Fibroblast of peridontal ligament (primary cell): ENCODE measurements at regions not wholly inside any gene's neighbourhood (a gene's known extent, or its start where the extent isn't known, plus 50 kb on each side); places are given as distances from the start of the nearest gene placed in this dataset.
"Not testable (repeated sequence)": the region's sequence is repeated elsewhere in the genome, so short reads cannot be mapped to it uniquely, and the experiment has no call there.

Experiments used
- DNase-seq: peaks from one replicate; pipeline ENCODE4 v3.0.0-alpha.2; 2010; ENCODE audit errors: extremely low read depth

DNA sequence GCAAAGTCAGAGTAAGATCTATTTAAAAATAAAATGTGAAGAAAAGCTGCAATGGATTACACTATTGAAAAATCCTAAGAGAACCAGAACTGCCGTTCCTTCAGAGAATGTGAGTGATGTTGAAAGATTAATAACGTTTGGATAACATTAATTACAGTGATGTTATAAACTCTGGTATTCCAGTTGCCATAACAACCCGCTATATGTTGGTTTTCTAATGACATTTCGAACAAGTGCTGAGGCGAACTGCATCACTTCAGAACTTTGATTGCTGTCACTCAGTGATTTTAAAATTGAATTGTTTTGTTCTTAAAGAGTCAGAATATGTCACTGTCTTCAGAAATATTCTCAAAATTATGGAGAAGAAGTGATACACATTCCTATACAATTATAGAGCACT lies 89.4 kb upstream of the KIF2A start:
- DNase-seq: not testable (repeated sequence)

GRCh38 chr5:62217095-62217494 lies 88.9 kb upstream of the KIF2A start:
- DNase-seq: peak; percentile 6

GRCh38 chr5:62218860-62219259 lies 87.1 kb upstream of the KIF2A start:
- not testable (repeated sequence) for DNase-seq

- not testable (repeated sequence) for DNase-seq
Measured at GRCh38 chr5:62221881-62222280, 84.1 kb upstream of the KIF2A start.

GRCh38 chr5:62222305-62222704 lies 83.7 kb upstream of the KIF2A start:
- peak; percentile 67 for DNase-seq

GRCh38 chr5:62223312-62223670 lies 82.7 kb upstream of the KIF2A start:
- DNase-seq: not testable (repeated sequence)

GRCh38 chr5:62224987-62225601 lies 80.9 kb upstream of the KIF2A start:
- not testable (repeated sequence) for DNase-seq

DNA sequence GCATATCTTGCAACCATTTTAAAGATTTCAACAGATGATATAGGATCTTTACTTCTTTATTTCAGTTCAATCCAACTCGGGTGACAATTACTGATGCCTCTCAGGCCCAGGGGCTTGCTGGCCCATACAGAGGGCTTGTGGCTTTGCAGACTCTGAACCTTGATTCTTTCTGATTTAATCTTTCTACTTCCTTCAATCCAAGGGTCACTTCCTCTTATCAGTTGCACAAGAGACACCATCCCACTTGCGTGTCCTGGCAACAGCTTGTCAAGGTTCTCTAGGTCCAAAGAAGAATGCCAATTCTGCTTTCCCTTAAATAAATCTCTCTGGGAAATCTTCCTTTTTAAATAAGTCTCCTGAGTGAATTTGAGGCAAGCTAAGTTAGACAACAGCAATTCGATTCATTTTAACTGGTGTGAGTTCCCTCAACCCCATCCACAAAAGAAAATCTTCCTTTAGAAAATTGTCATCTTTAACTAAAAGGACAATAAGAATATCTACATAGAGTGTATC lies 75.1 kb upstream of the KIF2A start:
- DNase-seq: not testable (repeated sequence)

DNA sequence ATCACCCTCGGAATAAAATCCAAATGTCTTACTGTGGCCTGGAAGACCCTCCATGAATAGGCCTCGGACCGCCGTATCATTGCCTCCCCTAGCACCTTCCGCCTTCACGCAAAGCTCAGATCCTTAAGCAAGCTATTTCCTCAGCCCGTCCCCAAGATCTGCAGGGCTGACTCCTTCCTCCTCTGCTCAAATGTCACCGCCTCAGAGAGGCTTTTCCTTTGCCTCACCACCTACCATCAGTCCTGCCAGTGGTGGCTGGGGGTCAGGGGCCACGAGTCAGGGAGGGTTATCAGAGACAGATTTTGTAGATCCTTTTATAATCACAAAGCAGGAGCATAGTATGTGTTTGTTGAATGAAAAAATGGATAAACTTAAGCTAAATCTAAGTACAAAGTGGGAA lies 74.4 kb upstream of the KIF2A start:
- DNase-seq: no peak

- DNase-seq: not testable (repeated sequence)
Measured at GRCh38 chr5:62232218-62232617, 73.8 kb upstream of the KIF2A start.

- not testable (repeated sequence) for DNase-seq
Measured at GRCh38 chr5:62233083-62234046, 72.6 kb upstream of the KIF2A start.

- DNase-seq: not testable (repeated sequence)
Measured at GRCh38 chr5:62236593-62236992, 69.4 kb upstream of the KIF2A start.

- DNase-seq: not testable (repeated sequence)
Measured at GRCh38 chr5:62237944-62238343, 68.1 kb upstream of the KIF2A start.

- not testable (repeated sequence) for DNase-seq
Measured at GRCh38 chr5:62238584-62238983, 67.4 kb upstream of the KIF2A start.

- DNase-seq: not testable (repeated sequence)
Measured at GRCh38 chr5:62240494-62240893, 65.5 kb upstream of the KIF2A start.

DNA sequence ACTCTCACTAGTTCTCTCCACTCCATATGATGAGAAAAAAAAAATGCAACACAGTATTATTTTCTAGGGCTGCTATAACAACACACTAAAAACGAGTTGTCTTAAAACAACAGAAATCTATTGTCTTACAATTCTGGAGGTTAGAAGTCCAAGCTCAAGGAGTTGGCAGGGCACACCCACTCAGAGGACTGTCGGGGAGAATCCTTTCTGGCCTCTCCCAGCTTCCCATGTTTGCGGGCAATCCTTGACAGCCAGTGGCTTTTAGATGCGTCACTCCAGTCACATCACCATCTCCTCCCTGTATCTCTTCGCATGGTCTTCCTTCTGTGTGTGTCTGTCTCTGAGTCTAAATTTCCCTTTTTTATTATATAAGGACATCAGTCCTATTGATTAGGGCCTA lies 64.0 kb upstream of the KIF2A start:
- DNase-seq: not testable (repeated sequence)

DNA sequence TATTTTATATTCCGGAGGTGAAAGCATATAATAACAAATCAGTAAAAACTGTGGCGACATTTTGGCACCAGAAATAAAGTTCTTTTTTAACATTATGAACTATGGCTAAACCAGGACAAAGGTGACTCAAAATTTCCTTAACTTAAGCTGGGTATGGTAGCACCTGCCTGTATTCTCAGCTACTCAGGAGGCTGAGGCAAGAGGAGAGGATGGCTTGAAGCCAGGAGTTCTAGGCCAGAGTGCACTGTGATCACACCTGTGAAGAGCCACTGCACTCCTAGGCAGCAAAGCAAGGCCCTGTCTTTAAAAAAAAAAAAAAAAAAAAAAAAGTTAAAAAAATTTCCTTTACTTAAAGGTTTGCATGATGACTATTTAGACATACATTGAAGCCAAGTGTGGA lies 63.0 kb upstream of the KIF2A start:
- DNase-seq: not testable (repeated sequence)

GRCh38 chr5:62248192-62248591 lies 57.8 kb upstream of the KIF2A start:
- DNase-seq: not testable (repeated sequence)

DNA sequence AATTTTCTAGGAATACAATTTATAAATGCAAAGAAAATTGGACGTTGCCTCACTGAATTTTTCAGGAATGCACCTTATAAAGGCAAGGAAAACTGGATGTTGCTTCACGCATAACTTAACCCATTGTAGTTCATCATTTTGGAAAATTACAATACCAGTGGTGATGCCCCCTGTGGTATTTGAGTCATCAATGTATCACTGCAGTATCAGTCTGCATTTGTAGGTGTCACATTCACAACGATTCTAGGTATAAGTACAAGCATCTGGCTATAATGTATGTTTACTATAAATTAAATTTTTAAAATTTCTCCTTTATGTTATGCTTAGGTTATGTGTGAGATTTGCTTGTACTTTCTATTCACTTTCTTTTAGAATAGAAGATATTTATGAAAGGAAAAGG lies 55.9 kb upstream of the KIF2A start:
- not testable (repeated sequence) for DNase-seq

DNA sequence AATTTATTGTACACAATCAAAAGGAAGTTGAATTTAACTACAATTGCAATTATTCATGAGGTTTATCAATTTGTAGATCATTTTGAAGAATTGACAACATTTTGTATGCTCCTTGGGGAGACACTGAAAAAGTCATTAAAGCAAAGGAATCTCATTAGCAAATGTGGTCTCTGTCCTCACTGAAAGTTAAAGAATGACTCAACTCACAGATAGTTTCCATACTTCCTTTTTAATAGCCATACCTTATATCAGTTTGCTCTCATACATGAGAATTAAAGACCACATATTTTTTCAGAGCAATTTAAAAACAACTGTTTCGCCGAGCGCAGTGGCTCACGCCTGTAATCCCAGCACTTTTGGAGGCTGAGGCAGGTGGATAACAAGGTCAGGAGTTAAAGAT lies 55.1 kb upstream of the KIF2A start:
- not testable (repeated sequence) for DNase-seq

DNA sequence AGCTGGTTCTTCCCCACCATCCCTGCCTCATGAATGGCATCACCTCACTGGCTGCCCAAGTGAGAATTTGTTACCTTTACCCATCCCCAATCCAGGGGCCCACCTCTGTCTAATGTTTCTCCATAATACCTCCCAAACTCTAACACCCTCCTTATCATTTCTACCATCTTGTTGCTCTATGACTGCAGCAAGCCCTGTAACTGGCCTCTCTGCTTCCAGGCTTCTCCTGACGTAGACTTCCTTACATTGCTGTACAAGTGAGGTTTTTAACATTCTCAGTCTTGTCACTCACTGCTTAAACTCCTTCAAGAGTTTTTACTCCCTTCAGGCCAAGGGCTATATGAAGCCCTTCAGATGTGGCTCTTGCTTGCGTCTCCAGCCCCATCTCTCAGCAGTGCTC lies 53.5 kb upstream of the KIF2A start:
- not testable (repeated sequence) for DNase-seq

DNA sequence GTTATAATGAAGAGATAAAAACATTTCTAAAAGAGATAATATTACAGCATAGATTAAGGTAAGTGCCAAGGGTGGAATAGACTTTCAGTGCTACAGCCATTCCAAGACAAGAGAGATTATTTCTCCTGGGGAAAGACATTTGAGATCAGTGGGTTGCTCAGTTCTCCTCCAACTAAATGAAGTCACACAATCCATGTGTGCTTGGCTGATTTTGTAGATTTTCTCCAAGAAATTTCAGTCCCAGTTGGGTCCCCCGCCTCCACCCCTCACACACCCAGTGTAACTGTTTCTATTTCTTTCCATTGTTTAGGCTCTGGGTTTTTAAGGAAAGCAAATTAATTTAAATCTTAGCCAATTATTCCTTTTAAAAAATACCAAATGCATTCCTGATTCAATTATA lies 50.5 kb upstream of the KIF2A start:
- not testable (repeated sequence) for DNase-seq
